ENCODE measurements at regions not wholly inside any gene's neighbourhood (a gene's known extent, or its start where the extent isn't known, plus 50 kb on each side); places are given as distances from the start of the nearest gene placed in this dataset.

DNA sequence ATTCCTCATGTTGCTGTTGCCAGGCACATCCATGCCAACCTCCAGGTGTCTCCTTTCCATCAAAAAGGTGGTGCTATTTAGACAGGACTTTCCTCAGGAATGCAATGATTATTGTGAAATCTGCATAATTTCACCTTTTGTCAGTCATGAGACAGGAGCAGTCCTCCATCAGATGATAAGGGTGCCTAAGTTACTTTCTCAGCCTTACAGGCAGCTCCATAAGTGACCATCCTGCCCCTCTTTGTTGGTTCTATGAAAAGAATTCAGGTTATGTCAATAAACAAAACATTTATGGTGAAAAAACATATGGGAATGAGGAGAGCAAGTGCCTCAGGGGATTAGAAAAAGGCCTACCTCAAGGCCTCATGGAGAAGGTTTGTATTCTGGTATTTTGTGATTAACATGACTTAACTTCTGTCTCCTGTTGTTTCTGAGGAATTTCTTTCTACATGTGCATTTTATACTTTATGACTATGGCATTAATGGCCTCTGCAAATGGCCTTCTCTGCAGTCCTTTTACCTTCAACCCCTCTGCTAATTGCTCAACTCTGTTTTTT is 110.3 kb upstream of the DIAPH3 start:
- Histone ChIP-seq H2BK120ac (ENCODE audit: low read depth, low read length, poor library complexity, severe bottlenecking) (no peak overlapping the region), H2BK5ac (ENCODE audit: insufficient read length, low read length) (no peak overlapping the region), H3K79me2 (ENCODE audit: insufficient read depth, low read length) (no peaks in the 10 kb centered on the region), H3K56ac (ENCODE audit: insufficient read length, low read depth, low read length) (no peak overlapping the region), H4K91ac (ENCODE audit: insufficient read length, low read depth, low read length) (no peak overlapping the region), H3K9me3 (ENCODE audit: control insufficient read depth, low read depth, low read length) (no peaks in the 10 kb centered on the region), H3K23me2 (ENCODE audit: insufficient read length, low read depth, low read length, poor library complexity, severe bottlenecking) (no peaks in the 10 kb centered on the region), H4K5ac (ENCODE audit: insufficient read length, low read depth, low read length) (no peak overlapping the region), H4K8ac (replicated peaks; ENCODE audit: insufficient read length, low read depth, low read length) (no peak overlapping the region), H3K4ac (ENCODE audit: low read depth, low read length) (no peak overlapping the region), H3K4me1 (ENCODE audit: insufficient read depth, low read length) (peaks cover 3% of the 10 kb centered on the region; the same call in 1 of the 2 replicates), H2AFZ (ENCODE audit: low read length) (no peak overlapping the region), H3K9ac (ENCODE audit: extremely low read depth, insufficient read length, low read length) (no peak overlapping the region), H3K4me2 (ENCODE audit: insufficient read depth, insufficient read length, low read length) (no peak overlapping the region), H3K14ac (ENCODE audit: insufficient read depth, low read length) (no peak overlapping the region), H2BK15ac (ENCODE audit: low read depth, low read length) (no peak overlapping the region), H2BK12ac (ENCODE audit: insufficient read length, low read depth, low read length) (no peak overlapping the region), H3T11ph (ENCODE audit: low read length) (no peak overlapping the region), H3K23ac (ENCODE audit: insufficient read length, low read depth, low read length) (no peak overlapping the region), H3K18ac (ENCODE audit: insufficient read length, low read depth, low read length) (no peak overlapping the region), H3K27me3 (ENCODE audit: insufficient read depth, low read length) (no peaks in the 10 kb centered on the region), H4K20me1 (ENCODE audit: control insufficient read depth, insufficient read depth, insufficient read length) (no peaks in the 10 kb centered on the region), H3K27ac (ENCODE audit: insufficient read length, low read depth, low read length) (no peak overlapping the region), H3K79me1 (ENCODE audit: insufficient read depth, low read depth, low read length, poor library complexity, severe bottlenecking) (no peaks in the 10 kb centered on the region), H2AK5ac (ENCODE audit: insufficient read length, low read length) (no peak overlapping the region), H2BK20ac (ENCODE audit: low read depth, low read length, poor library complexity, severe bottlenecking) (no peak overlapping the region)
- Mint-ChIP-seq H3K9me3 (no peaks in the 10 kb centered on the region), H3K36me3 (ENCODE audit: insufficient read depth in 1 of 3, low read depth in 3 of 3) (peaks cover 0 to 3% (median 0%) of the 10 kb centered on the region in 3 experiments; a peak in 2 of 7 replicates), H3K4me1 (peaks cover 24 to 27% of the 10 kb centered on the region in 2 experiments), H3K4me3 (no peak overlapping the region), H3K27ac (no peak overlapping the region; a peak in 1 of 7 replicates), H3K27me3 (ENCODE audit: low read depth) (no peaks in the 10 kb centered on the region)
- no peak for DNase-seq
- no peak for TF ChIP-seq CTCF (conservative IDR thresholded peaks at IDR 0.05)

All from H9 (cell line).